GM23338 (cell line): ENCODE measurements at regions not wholly inside any gene's neighbourhood (a gene's known extent, or its start where the extent isn't known, plus 50 kb on each side); places are given as distances from the start of the nearest gene placed in this dataset.
A peak's percentile ranks its signal among the peaks of the same experiment; 100 is the strongest.

Experiments used
- ATAC-seq: fragments of 200-7000 bp; cut with Tn5 transposase; 3 replicates; pipeline ENCODE4 v1.9.1; 2020
- DNase-seq: peaks from one replicate; pipeline ENCODE4 v3.0.0-alpha.2; 2015; ENCODE audit warnings: low spot score
- H2AFZ ChIP-seq: fragments of 200-600 bp; sonication (generic); 2 replicates; pipeline ENCODE4 v1.8.0; 2016; ENCODE audit warnings: antibody characterized with exemption, mild to moderate bottlenecking, moderate library complexity
- H3F3A ChIP-seq: fragments of 200-600 bp; sonication (generic); replicated peaks from 2 replicates; pipeline ENCODE4 v1.8.0; 2017; ENCODE audit warnings: antibody characterized with exemption, mixed run types, low read depth
- H3K27ac ChIP-seq: fragments of 200-600 bp; sonication (generic); 2 replicates; pipeline ENCODE4 v1.6.1; 2016; ENCODE audit warnings: low read depth
- H3K27me3 ChIP-seq: fragments of 200-600 bp; sonication (generic); 2 replicates; pipeline ENCODE4 v1.8.0; 2016; ENCODE audit warnings: mild to moderate bottlenecking, mixed run types, moderate library complexity; ENCODE audit not compliant: insufficient read depth
- H3K36me3 ChIP-seq: fragments of 200-600 bp; sonication (generic); 2 replicates; pipeline ENCODE4 v1.8.0; 2016; ENCODE audit warnings: mild to moderate bottlenecking; ENCODE audit not compliant: insufficient read depth
- H3K4me1 ChIP-seq: fragments of 200-600 bp; sonication (generic); 2 replicates; pipeline ENCODE4 v1.8.0; 2016; ENCODE audit warnings: mild to moderate bottlenecking, moderate library complexity; ENCODE audit not compliant: insufficient read depth
- H3K4me2 ChIP-seq: fragments of 200-600 bp; sonication (generic); 2 replicates; pipeline ENCODE4 v1.7.1; 2017; ENCODE audit warnings: mixed run types
- H3K4me3 ChIP-seq: fragments of 200-600 bp; sonication (generic); 2 replicates; pipeline ENCODE4 v1.6.1; 2016; ENCODE audit warnings: mixed run types
- H3K79me2 ChIP-seq: fragments of 200-600 bp; sonication (generic); replicated peaks from 2 replicates; pipeline ENCODE4 v1.8.0; 2017; ENCODE audit warnings: mild to moderate bottlenecking; ENCODE audit not compliant: insufficient read depth
- H3K9me2 ChIP-seq: fragments of 200-600 bp; sonication (generic); 2 replicates; pipeline ENCODE4 v1.8.0; 2017; ENCODE audit not compliant: insufficient read depth
- H4K20me1 ChIP-seq: fragments of 200-600 bp; sonication (generic); replicated peaks from 2 replicates; pipeline ENCODE4 v1.8.0; 2017; ENCODE audit warnings: mild to moderate bottlenecking; ENCODE audit not compliant: insufficient read depth
- H3K27ac Mint-ChIP-seq: 2 replicates; pipeline ENCODE4 v1.8.0; 2020; ENCODE audit warnings: inconsistent platforms, mild to moderate bottlenecking, moderate library complexity, mixed read lengths
- H3K27me3 Mint-ChIP-seq: 3 replicates; pipeline ENCODE4 v1.8.0; 2022; ENCODE audit warnings: low read depth, mild to moderate bottlenecking, moderate library complexity, mixed read lengths, inconsistent platforms; ENCODE audit not compliant: insufficient read depth, poor library complexity
- H3K36me3 Mint-ChIP-seq: 3 replicates; pipeline ENCODE4 v1.8.0; 2021; ENCODE audit warnings: low read depth, mild to moderate bottlenecking, inconsistent platforms, moderate library complexity, mixed read lengths
- H3K4me1 Mint-ChIP-seq: 3 replicates; pipeline ENCODE4 v1.8.0; 2020; ENCODE audit warnings: mild to moderate bottlenecking, inconsistent platforms, mixed read lengths
- H3K4me3 Mint-ChIP-seq: 3 replicates; pipeline ENCODE4 v1.8.0; 2021; ENCODE audit warnings: moderate library complexity, mild to moderate bottlenecking, inconsistent platforms, mixed read lengths
- H3K9me3 Mint-ChIP-seq: 3 replicates; pipeline ENCODE4 v1.8.0; 2020; ENCODE audit warnings: moderate library complexity, mild to moderate bottlenecking, inconsistent platforms, mixed read lengths
- CTCF ChIP-seq, 2 experiments: fragments of 200-600 bp in 1 of 2; sonication (generic) in 1 of 2; conservative IDR thresholded peaks; 2 replicates each; pipeline versions ENCODE4 v1.5.1 to v1.6.1; 2016 to 2017; ENCODE audit warnings: antibody characterized with exemption in 2 of 2, low read depth in 2 of 2, mild to moderate bottlenecking in 2 of 2, moderate library complexity in 1 of 2
- ETS1 ChIP-seq: IDR thresholded peaks from 2 replicates; pipeline ENCODE4 v1.6.1; 2016; ENCODE audit warnings: antibody characterized with exemption
- EZH2phosphoT487 ChIP-seq: fragments of 200-600 bp; sonication (generic); IDR thresholded peaks from one replicate; pipeline ENCODE4 v1.8.1; 2018; ENCODE audit warnings: antibody characterized with exemption; ENCODE audit not compliant: unreplicated experiment
- JUNB ChIP-seq: IDR thresholded peaks from one replicate; pipeline ENCODE4 v1.6.1; 2016; ENCODE audit warnings: antibody characterized with exemption; ENCODE audit not compliant: unreplicated experiment
- NANOG ChIP-seq: IDR thresholded peaks from 2 replicates; pipeline ENCODE4 v1.6.1; 2016; ENCODE audit warnings: antibody characterized with exemption, borderline replicate concordance
- POLR2AphosphoS5 ChIP-seq: IDR thresholded peaks from 2 replicates; pipeline ENCODE4 v1.6.1; 2016; ENCODE audit warnings: antibody characterized with exemption, low read depth
- REST ChIP-seq: IDR thresholded peaks from one replicate; pipeline ENCODE4 v1.6.1; 2018; ENCODE audit warnings: antibody characterized with exemption; ENCODE audit not compliant: unreplicated experiment
- STAT1 ChIP-seq: IDR thresholded peaks from one replicate; pipeline ENCODE4 v1.6.1; 2016; ENCODE audit warnings: antibody characterized with exemption; ENCODE audit not compliant: unreplicated experiment
- ZNF462 ChIP-seq: fragments of 250-450 bp; sonication (Bioruptor Pico); IDR thresholded peaks from 2 replicates; pipeline ENCODE4 v1.5.0; 2020; ENCODE audit warnings: mild to moderate bottlenecking, moderate library complexity

- Mint-ChIP-seq H3K36me3 (no peaks in the 10 kb centered on the region), H3K27ac (peak overlapping the region; percentile 18; the same call in 1 of the 2 replicates), H3K4me3 (no peak overlapping the region), H3K4me1 (peaks cover 52% of the 10 kb centered on the region), H3K27me3 (peaks cover 3% of the 10 kb centered on the region), H3K9me3 (no peaks in the 10 kb centered on the region; the same call in 2 of the 3 replicates)
- Histone ChIP-seq H3K79me2 (no peaks in the 10 kb centered on the region), H3K4me2 (no peak overlapping the region), H3K27me3 (no peaks in the 10 kb centered on the region), H3K36me3 (no peaks in the 10 kb centered on the region), H2AFZ (no peak overlapping the region), H3F3A (no peaks in the 10 kb centered on the region), H3K9me2 (0 out of 2 replicates have a peak, but pooled peaks cover 3% of the 10 kb centered on the region), H3K4me1 (peaks cover 31% of the 10 kb centered on the region), H4K20me1 (no peaks in the 10 kb centered on the region), H3K27ac (no peak overlapping the region), H3K4me3 (no peak overlapping the region)
- ATAC-seq (no peak; the same call in 2 of the 3 replicates), DNase-seq (peak; percentile 39)
- no peak for TF ChIP-seq NANOG
Measured at GRCh38 chr3:64341296-64341695, 116.0 kb upstream of the PRICKLE2 start.

GRCh38 chr3:64340641-64341101 is 115.4 kb upstream of the PRICKLE2 start:
- H3K36me3 Mint-ChIP-seq = no peaks in the 10 kb centered on the region
- no peaks in the 10 kb centered on the region; the same call in 2 of the 3 replicates for H3K9me3 Mint-ChIP-seq
- Histone ChIP-seq H3K27me3 (no peaks in the 10 kb centered on the region), H3F3A (no peaks in the 10 kb centered on the region), H4K20me1 (no peaks in the 10 kb centered on the region), H3K4me3 (no peak overlapping the region), H3K79me2 (no peaks in the 10 kb centered on the region), H3K9me2 (0 out of 2 replicates have a peak, but pooled peaks cover 3% of the 10 kb centered on the region), H3K36me3 (no peaks in the 10 kb centered on the region), H3K4me1 (peaks cover 31% of the 10 kb centered on the region), H3K4me2 (no peak overlapping the region), H3K27ac (no peak overlapping the region), H2AFZ (no peak overlapping the region)
- no peak overlapping the region for H3K4me3 Mint-ChIP-seq
- no peak for DNase-seq
- peaks cover 52% of the 10 kb centered on the region for H3K4me1 Mint-ChIP-seq
- H3K27ac Mint-ChIP-seq = no peak overlapping the region
- peaks cover 3% of the 10 kb centered on the region for H3K27me3 Mint-ChIP-seq
- ATAC-seq = no peak
- no peak for TF ChIP-seq ZNF462 (CRISPR knock-in tag)
- no peak for TF ChIP-seq POLR2AphosphoS5
- no peak for TF ChIP-seq STAT1
- no peak for TF ChIP-seq REST
- no peak for TF ChIP-seq ETS1
- TF ChIP-seq NANOG = no peak
- TF ChIP-seq EZH2phosphoT487 = no peak
- no peak for TF ChIP-seq CTCF (conservative IDR thresholded peaks at IDR 0.05; ENCODE audit: low read depth in 2 of 2)
- TF ChIP-seq JUNB = no peak
